Endothelial cell of umbilical vein (primary cell): ENCODE measurements at regions not wholly inside any gene's neighbourhood (a gene's known extent, or its start where the extent isn't known, plus 50 kb on each side); places are given as distances from the start of the nearest gene placed in this dataset.

Experiments
- BruUV-seq: library from RNA; stranded (reverse); fragments of 400-500 nt; replicated peaks from 2 replicates; lab custom pipeline; 2021; lab: Mats Ljungman, UMichigan
- CTCF ChIA-PET: fragments of 300-600, 350-600 bp; sonication (Branson Sonifier 250); formaldehyde crosslinking; loops from one replicate; lab custom pipeline; 2021; ENCODE audit warnings: antibody characterized with exemption, inconsistent platforms; lab: Charles Lee
- POLR2A ChIA-PET: fragments of 300-600, 350-600 bp; sonication (Branson Sonifier 250); formaldehyde crosslinking; loops from one replicate; lab custom pipeline; 2021; ENCODE audit warnings: antibody characterized with exemption, inconsistent platforms; lab: Charles Lee
- DNase-seq: peaks from one replicate; pipeline ENCODE4 v3.0.0-alpha.2; 2011; ENCODE audit warnings: low read depth, low spot score
- FAIRE-seq: peaks from 2 replicates; lab custom pipeline; 2011; peaks lifted over from hg19 to GRCh38; lab: Jason Lieb, UNC
- H2AFZ ChIP-seq: 2 replicates; pipeline ENCODE4 v1.6.0; 2012; ENCODE audit warnings: low read depth, low read length, control low read depth, inconsistent platforms
- H3K27ac ChIP-seq: 2 replicates; pipeline ENCODE4 v1.5.1; 2011; ENCODE audit warnings: low read depth, mild to moderate bottlenecking, control low read depth, low read length, moderate library complexity; ENCODE audit not compliant: insufficient read depth
- H3K27me3 ChIP-seq, 2 experiments: 2 replicates each; pipeline versions ENCODE4 v1.6.0 to v1.6.1; 2011; ENCODE audit warnings: low read length in 2 of 2, mixed read lengths in 1 of 2; ENCODE audit not compliant: control insufficient read depth in 2 of 2, insufficient read depth in 2 of 2
- H3K36me3 ChIP-seq, 2 experiments: 2 replicates in 1 of 2; 3 replicates in 1 of 2; pipeline ENCODE4 v1.5.1; 2011; ENCODE audit warnings: low read length in 2 of 2, mild to moderate bottlenecking in 1 of 2, moderate library complexity in 1 of 2; ENCODE audit not compliant: control insufficient read depth in 2 of 2, insufficient read depth in 2 of 2; ENCODE audit errors: extremely low read depth in 1 of 2
- H3K4me1 ChIP-seq: 3 replicates; pipeline ENCODE4 v1.5.1; 2011; ENCODE audit warnings: mild to moderate bottlenecking, low read length; ENCODE audit not compliant: control insufficient read depth, insufficient read depth; ENCODE audit errors: extremely low read depth
- H3K4me2 ChIP-seq: 2 replicates; pipeline ENCODE4 v1.6.1; 2011; ENCODE audit warnings: low read length, control low read depth, mixed read lengths; ENCODE audit not compliant: insufficient read depth
- H3K4me3 ChIP-seq, 3 experiments: fragments of 200-600 bp in 1 of 3; sonication (generic), shearing (Covaris generic) in 1 of 3; replicated peaks in 1 of 3; 2 replicates each; pipeline ENCODE4 v1.5.1; 2011 to 2016; ENCODE audit warnings: control low read depth in 3 of 3, low read length in 3 of 3, mild to moderate bottlenecking in 2 of 3, inconsistent platforms in 1 of 3, low read depth in 1 of 3, moderate library complexity in 1 of 3; ENCODE audit not compliant: insufficient read depth in 1 of 3
- H3K79me2 ChIP-seq: 2 replicates; pipeline ENCODE4 v1.6.0; 2012; ENCODE audit warnings: low read length, inconsistent platforms; ENCODE audit not compliant: control insufficient read depth, insufficient read depth
- H3K9ac ChIP-seq: replicated peaks from 2 replicates; pipeline ENCODE3; 2011; ENCODE audit warnings: low read length, control low read depth; ENCODE audit not compliant: insufficient read depth; ENCODE audit errors: extremely low read depth
- H3K9me1 ChIP-seq: replicated peaks from 3 replicates; pipeline ENCODE4 v1.6.0; 2011; ENCODE audit warnings: mild to moderate bottlenecking, low read length; ENCODE audit not compliant: control insufficient read depth, insufficient read depth; ENCODE audit errors: extremely low read depth
- H3K9me3 ChIP-seq: replicated peaks from 2 replicates; pipeline ENCODE4 v1.5.1; 2012; ENCODE audit warnings: low read length, inconsistent platforms; ENCODE audit not compliant: control insufficient read depth, insufficient read depth
- H4K20me1 ChIP-seq: replicated peaks from 2 replicates; pipeline ENCODE3; 2011; ENCODE audit warnings: mild to moderate bottlenecking, low read length; ENCODE audit not compliant: control insufficient read depth, insufficient read depth; ENCODE audit errors: extremely low read depth
- EZH2 ChIP-seq: IDR thresholded peaks from 2 replicates; pipeline ENCODE4 v1.6.1; 2012; ENCODE audit warnings: borderline replicate concordance, low read depth, mild to moderate bottlenecking, moderate library complexity, low read length, inconsistent platforms; ENCODE audit not compliant: severe bottlenecking
- FOS ChIP-seq: IDR thresholded peaks from 2 replicates; pipeline ENCODE4 v1.6.1; 2011; ENCODE audit warnings: mild to moderate bottlenecking, low read length, moderate library complexity, borderline replicate concordance; ENCODE audit not compliant: insufficient read depth
- GATA2 ChIP-seq: IDR thresholded peaks from 2 replicates; pipeline ENCODE4 v1.7.0; 2011; ENCODE audit warnings: low read depth, mild to moderate bottlenecking, moderate library complexity, mixed read lengths, low read length; ENCODE audit not compliant: insufficient read length, insufficient read depth
- JUN ChIP-seq: IDR thresholded peaks from 2 replicates; pipeline ENCODE4 v1.6.1; 2011; ENCODE audit warnings: borderline replicate concordance, low read depth; ENCODE audit not compliant: insufficient read length, insufficient read depth
- MYC ChIP-seq: IDR thresholded peaks from one replicate; pipeline ENCODE4 v1.6.1; 2011; ENCODE audit warnings: mild to moderate bottlenecking, low read depth, low read length
- POLR2A ChIP-seq: IDR thresholded peaks from 2 replicates; pipeline ENCODE4 v1.6.1; 2012; ENCODE audit warnings: low read depth, mild to moderate bottlenecking, control low read depth, low read length
- POLR2AphosphoS5 ChIP-seq: IDR thresholded peaks from 2 replicates; pipeline ENCODE4 v1.6.1; 2012; ENCODE audit warnings: low read depth, mild to moderate bottlenecking, control low read depth, low read length, moderate library complexity; ENCODE audit not compliant: insufficient read depth
- dilution Hi-C: fragments of 300-500 bp; cut with MboI; formaldehyde crosslinking; loops from one replicate; pipeline ENCODE4 v1.15.0; 2019; ENCODE audit warnings: low sequenced_read_pairs; ENCODE audit not compliant: extremely low pct_ligation_motif_present
- intact Hi-C: fragments of 100-400 bp; cut with micrococcal nuclease; formaldehyde crosslinking; loops from one replicate; pipeline ENCODE4 v1.10.0; 2022
- TF ChIP-seq, protein P1 (sequence below): IDR thresholded peaks from 2 replicates; pipeline ENCODE4 v1.6.1; 2011; ENCODE audit not compliant: insufficient read depth, insufficient read length
- TF ChIP-seq, protein P2 (sequence below), 2 donors: IDR thresholded peaks; 1 replicate in 1 of 2; 2 replicates in 1 of 2; pipeline ENCODE4 v1.5.1; 2011; ENCODE audit warnings: low read length in 2 of 2, mild to moderate bottlenecking in 2 of 2, moderate library complexity in 2 of 2, control low read depth in 1 of 2, inconsistent platforms in 1 of 2, low read depth in 1 of 2; ENCODE audit not compliant: insufficient read depth in 1 of 2; ENCODE audit errors: extremely low read depth in 1 of 2

DNA sequence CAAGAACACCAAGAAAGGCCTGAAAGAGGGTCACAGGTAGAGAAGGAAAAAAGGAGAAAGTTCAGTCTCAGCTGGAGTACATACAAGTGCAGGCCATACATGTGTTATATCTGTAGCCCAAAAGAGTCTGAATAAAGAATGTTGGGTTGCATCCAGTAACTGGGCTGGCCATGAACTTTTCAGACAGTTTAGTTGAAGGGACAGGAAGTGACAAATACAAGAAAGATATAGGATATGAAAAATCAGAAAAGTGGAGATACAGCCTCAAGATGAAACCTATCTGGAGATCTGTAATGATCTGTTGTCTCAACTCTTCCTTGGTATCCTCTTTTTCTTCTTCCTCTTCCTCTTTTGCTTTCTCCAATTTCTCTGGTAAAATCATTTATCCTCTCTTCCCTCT lies 671.7 kb downstream of the MECOM start:
- dilution Hi-C loops = no loop called here
- peak; percentile 63 for FAIRE-seq

DNA sequence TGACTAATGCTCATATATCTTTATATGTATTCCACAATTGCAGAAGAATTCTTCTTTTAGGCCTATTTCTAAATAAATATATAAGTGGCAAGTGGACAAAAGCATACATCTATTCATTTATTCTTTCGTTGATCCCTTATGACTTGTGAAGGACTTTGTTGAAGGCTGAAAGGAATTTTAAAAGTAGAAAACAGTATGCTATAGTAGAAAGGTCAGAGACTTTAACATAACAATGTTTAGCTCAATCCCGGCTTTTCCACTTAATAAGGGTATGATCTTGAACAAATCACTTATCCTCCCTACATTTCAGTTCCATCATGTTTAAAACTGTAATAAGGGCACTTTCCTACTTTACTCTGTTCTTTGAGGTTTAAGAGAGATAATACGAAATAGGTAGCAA lies 672.9 kb downstream of the MECOM start:
- no TSS peak for BruUV-seq
- Histone ChIP-seq H3K27ac (no peak overlapping the region), H3K27me3 (no peaks in the 10 kb centered on the region), H3K9me1 (no peaks in the 10 kb centered on the region), H3K4me1 (peaks cover 6% of the 10 kb centered on the region), H2AFZ (no peak overlapping the region), H3K9me3 (no peaks in the 10 kb centered on the region), H3K9ac (no peak overlapping the region), H3K4me2 (no peak overlapping the region), H3K79me2 (no peaks in the 10 kb centered on the region), H4K20me1 (no peaks in the 10 kb centered on the region), H3K36me3 (no peaks in the 10 kb centered on the region), H3K4me3 (no peak overlapping the region)
- TF ChIP-seq, protein P1, sequence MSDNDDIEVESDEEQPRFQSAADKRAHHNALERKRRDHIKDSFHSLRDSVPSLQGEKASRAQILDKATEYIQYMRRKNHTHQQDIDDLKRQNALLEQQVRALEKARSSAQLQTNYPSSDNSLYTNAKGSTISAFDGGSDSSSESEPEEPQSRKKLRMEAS = no peak
- TF ChIP-seq FOS (no peak), POLR2A (no peak), JUN (no peak), MYC (no peak), GATA2 (no peak)
- TF ChIP-seq, protein P2, sequence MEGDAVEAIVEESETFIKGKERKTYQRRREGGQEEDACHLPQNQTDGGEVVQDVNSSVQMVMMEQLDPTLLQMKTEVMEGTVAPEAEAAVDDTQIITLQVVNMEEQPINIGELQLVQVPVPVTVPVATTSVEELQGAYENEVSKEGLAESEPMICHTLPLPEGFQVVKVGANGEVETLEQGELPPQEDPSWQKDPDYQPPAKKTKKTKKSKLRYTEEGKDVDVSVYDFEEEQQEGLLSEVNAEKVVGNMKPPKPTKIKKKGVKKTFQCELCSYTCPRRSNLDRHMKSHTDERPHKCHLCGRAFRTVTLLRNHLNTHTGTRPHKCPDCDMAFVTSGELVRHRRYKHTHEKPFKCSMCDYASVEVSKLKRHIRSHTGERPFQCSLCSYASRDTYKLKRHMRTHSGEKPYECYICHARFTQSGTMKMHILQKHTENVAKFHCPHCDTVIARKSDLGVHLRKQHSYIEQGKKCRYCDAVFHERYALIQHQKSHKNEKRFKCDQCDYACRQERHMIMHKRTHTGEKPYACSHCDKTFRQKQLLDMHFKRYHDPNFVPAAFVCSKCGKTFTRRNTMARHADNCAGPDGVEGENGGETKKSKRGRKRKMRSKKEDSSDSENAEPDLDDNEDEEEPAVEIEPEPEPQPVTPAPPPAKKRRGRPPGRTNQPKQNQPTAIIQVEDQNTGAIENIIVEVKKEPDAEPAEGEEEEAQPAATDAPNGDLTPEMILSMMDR (IDR thresholded peaks at IDR 0.05; ENCODE audit: extremely low read depth in 1 of 2, insufficient read depth in 1 of 2, low read depth in 1 of 2, low read length in 2 of 2) = no peak
- ChIA-PET CTCF (no interaction called here), POLR2A (no interaction called here)
- FAIRE-seq (no peak), DNase-seq (no peak)
- intact Hi-C loops (no loop called here), dilution Hi-C loops (no loop called here)

More for the DNA sequence above, 671.7 kb downstream of the MECOM start:
- no peaks in the 10 kb centered on the region for H3K36me3 ChIP-seq
- DNase-seq = peak; percentile 25
- BruUV-seq = no TSS peak
- H2AFZ ChIP-seq = peak overlapping the region; percentile 16
- H3K27me3 ChIP-seq = no peaks in the 10 kb centered on the region
- CTCF ChIA-PET = no interaction called here
- no peak overlapping the region for H3K4me3 ChIP-seq
- no peaks in the 10 kb centered on the region for H3K9me1 ChIP-seq
- H3K79me2 ChIP-seq = no peaks in the 10 kb centered on the region
- POLR2A ChIA-PET = no interaction called here
- H3K4me2 ChIP-seq = no peak overlapping the region
- H4K20me1 ChIP-seq = no peaks in the 10 kb centered on the region
- peaks cover 6% of the 10 kb centered on the region for H3K4me1 ChIP-seq
- no peak overlapping the region for H3K27ac ChIP-seq
- H3K9ac ChIP-seq = no peak overlapping the region
- H3K9me3 ChIP-seq = no peaks in the 10 kb centered on the region
- TF ChIP-seq GATA2 = peak; percentile 62
- TF ChIP-seq POLR2AphosphoS5 = no peak
- no peak for TF ChIP-seq EZH2
- TF ChIP-seq FOS = peak; percentile 13
- intact Hi-C loops = no loop called here
